RWPE2 (cell line): ENCODE measurements at regions not wholly inside any gene's neighbourhood (a gene's known extent, or its start where the extent isn't known, plus 50 kb on each side); places are given as distances from the start of the nearest gene placed in this dataset.

ENCODE experiments used
- ATAC-seq: fragments of 200-7000 bp; cut with Tn5 transposase; 3 replicates; pipeline ENCODE4 v1.9.1; 2021; ENCODE audit warnings: low read depth
- DNase-seq: peaks from one replicate; pipeline ENCODE4 v3.0.0-alpha.2; 2020; ENCODE audit warnings: low spot score
- H3K27ac ChIP-seq: fragments of 450-650 bp; 2 replicates; pipeline ENCODE4 v1.5.1; 2017; ENCODE audit warnings: mild to moderate bottlenecking; ENCODE audit not compliant: poor library complexity, severe bottlenecking
- H3K27me3 ChIP-seq: fragments of 250-450 bp; sonication (Bioruptor Pico); 2 replicates; pipeline ENCODE4 v1.5.1; 2021; ENCODE audit warnings: mild to moderate bottlenecking, moderate library complexity; ENCODE audit not compliant: insufficient read depth, poor library complexity, severe bottlenecking
- H3K36me3 ChIP-seq: fragments of 250-450 bp; sonication (Bioruptor Pico); 2 replicates; pipeline ENCODE4 v1.5.1; 2020; ENCODE audit warnings: low read depth, mild to moderate bottlenecking, moderate library complexity
- H3K4me1 ChIP-seq: fragments of 250-450 bp; sonication (Bioruptor Pico); 2 replicates; pipeline ENCODE4 v1.5.1; 2021; ENCODE audit warnings: mild to moderate bottlenecking, moderate library complexity; ENCODE audit not compliant: insufficient read depth, poor library complexity, severe bottlenecking
- H3K4me3 ChIP-seq: fragments of 250-450 bp; sonication (Bioruptor Pico); 2 replicates; pipeline ENCODE4 v1.5.1; 2021; ENCODE audit warnings: mild to moderate bottlenecking, moderate library complexity; ENCODE audit not compliant: severe bottlenecking
- H3K9me3 ChIP-seq: fragments of 250-450 bp; sonication (Bioruptor Pico); 2 replicates; pipeline ENCODE4 v1.5.1; 2021; ENCODE audit warnings: mild to moderate bottlenecking, moderate library complexity; ENCODE audit not compliant: severe bottlenecking
- TF ChIP-seq, protein P1 (sequence below): fragments of 450-650 bp; IDR thresholded peaks from one replicate; pipeline ENCODE4 v1.5.1; 2017; ENCODE audit warnings: mild to moderate bottlenecking, moderate library complexity; ENCODE audit not compliant: poor library complexity, severe bottlenecking

DNA sequence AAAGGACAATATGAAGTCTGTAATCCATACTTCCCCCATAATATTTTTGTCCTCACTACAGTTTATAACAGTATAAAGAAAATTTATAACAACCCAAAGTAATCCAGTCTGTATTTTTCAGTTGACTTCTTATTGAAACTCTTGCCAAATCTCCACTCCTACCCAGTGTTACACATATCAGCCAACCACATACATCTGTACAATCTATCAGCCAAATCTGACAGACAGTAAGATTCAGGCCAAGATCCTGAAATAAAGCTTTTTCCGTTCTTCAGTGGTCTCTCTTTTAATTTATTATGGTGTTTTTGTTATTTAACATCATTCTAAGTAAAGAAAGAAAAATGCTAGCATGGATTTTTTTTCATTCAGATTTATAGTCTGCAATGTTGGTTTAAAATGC, 2370.9 kb upstream of the RAG2 start:
- no peak overlapping the region for H3K27ac ChIP-seq
- TF ChIP-seq, protein P1, sequence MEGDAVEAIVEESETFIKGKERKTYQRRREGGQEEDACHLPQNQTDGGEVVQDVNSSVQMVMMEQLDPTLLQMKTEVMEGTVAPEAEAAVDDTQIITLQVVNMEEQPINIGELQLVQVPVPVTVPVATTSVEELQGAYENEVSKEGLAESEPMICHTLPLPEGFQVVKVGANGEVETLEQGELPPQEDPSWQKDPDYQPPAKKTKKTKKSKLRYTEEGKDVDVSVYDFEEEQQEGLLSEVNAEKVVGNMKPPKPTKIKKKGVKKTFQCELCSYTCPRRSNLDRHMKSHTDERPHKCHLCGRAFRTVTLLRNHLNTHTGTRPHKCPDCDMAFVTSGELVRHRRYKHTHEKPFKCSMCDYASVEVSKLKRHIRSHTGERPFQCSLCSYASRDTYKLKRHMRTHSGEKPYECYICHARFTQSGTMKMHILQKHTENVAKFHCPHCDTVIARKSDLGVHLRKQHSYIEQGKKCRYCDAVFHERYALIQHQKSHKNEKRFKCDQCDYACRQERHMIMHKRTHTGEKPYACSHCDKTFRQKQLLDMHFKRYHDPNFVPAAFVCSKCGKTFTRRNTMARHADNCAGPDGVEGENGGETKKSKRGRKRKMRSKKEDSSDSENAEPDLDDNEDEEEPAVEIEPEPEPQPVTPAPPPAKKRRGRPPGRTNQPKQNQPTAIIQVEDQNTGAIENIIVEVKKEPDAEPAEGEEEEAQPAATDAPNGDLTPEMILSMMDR = no peak
- ATAC-seq = no peak

DNA sequence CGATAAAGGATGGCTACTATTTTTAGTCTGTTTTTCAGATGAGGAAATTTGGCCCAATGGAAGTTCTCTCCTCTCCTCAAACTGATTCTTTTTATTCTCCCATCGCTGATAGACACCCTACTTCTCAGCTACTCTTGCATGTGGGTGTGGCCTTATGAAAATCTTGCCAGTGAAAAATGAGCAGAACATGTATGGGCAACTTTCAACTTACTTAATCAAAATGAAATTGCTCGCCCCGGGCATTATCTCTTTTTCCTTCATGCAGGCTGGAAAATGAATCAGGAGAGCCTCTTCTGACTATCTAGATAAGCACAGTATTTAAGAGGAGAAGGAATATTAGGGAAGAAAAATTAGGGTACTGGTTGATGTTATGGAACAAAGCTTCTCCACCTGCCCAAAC, 2354.7 kb upstream of the RAG2 start:
- DNase-seq (no peak), ATAC-seq (peak; percentile 58; the same call in 2 of the 3 replicates)
- Histone ChIP-seq H3K27ac (no peak overlapping the region), H3K4me3 (no peak overlapping the region), H3K36me3 (no peaks in the 10 kb centered on the region), H3K27me3 (no peaks in the 10 kb centered on the region), H3K9me3 (no peaks in the 10 kb centered on the region), H3K4me1 (peaks cover 9% of the 10 kb centered on the region)
- TF ChIP-seq, protein P1 = no peak

More for the DNA sequence above, 2370.9 kb upstream of the RAG2 start:
- peaks cover 11% of the 10 kb centered on the region for H3K4me1 ChIP-seq
- no peak overlapping the region for H3K4me3 ChIP-seq
- no peaks in the 10 kb centered on the region for H3K36me3 ChIP-seq
- no peaks in the 10 kb centered on the region for H3K9me3 ChIP-seq
- DNase-seq = no peak
- H3K27me3 ChIP-seq = no peaks in the 10 kb centered on the region

DNA sequence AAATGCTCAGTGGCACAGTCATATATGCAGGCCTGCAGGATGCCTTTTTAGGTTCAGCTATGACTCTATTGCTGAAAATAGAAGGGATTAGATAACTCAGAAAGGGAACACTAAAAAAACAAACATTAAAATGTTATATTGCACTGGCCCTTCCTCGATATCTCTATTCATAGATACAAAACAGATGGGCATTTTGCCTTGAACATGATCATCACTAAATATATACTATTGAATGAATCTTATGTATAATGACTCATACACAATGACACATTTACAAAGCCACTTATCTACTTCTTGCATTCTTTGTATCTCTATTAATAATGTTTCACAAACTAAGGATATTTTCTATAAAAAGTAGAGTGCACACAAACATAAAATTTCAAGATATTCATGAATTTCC, 2352.8 kb upstream of the RAG2 start:
- Histone ChIP-seq H3K9me3 (no peaks in the 10 kb centered on the region), H3K27ac (no peak overlapping the region), H3K4me3 (no peak overlapping the region), H3K27me3 (no peaks in the 10 kb centered on the region), H3K4me1 (peaks cover 9% of the 10 kb centered on the region), H3K36me3 (no peaks in the 10 kb centered on the region)
- ATAC-seq (no peak), DNase-seq (no peak)
- TF ChIP-seq, protein P1 = no peak

DNA sequence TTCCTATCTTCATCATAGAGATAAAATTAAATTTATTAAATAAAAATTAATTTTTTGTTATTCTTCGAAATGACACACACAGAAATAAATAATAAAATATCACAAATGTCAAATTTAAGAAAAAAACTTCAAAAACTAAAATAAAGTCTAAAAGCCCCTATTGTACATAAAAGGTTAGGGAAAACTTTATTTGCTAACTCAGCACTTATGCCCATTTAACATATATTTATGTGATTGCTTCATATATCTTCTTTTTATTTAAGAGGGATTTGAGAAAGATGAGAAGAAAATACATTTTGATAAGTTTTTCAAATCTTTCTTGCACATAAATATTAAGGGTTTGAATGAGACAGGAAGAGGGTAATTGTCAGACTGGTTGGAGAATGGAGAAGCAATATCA, 2350.4 kb upstream of the RAG2 start:
- TF ChIP-seq, protein P1 = no peak
- ATAC-seq (no peak), DNase-seq (no peak)
- no peaks in the 10 kb centered on the region for H3K27me3 ChIP-seq
- peaks cover 9% of the 10 kb centered on the region for H3K4me1 ChIP-seq
- H3K27ac ChIP-seq = no peak overlapping the region
- no peaks in the 10 kb centered on the region for H3K9me3 ChIP-seq
- no peaks in the 10 kb centered on the region for H3K36me3 ChIP-seq
- no peak overlapping the region for H3K4me3 ChIP-seq

DNA sequence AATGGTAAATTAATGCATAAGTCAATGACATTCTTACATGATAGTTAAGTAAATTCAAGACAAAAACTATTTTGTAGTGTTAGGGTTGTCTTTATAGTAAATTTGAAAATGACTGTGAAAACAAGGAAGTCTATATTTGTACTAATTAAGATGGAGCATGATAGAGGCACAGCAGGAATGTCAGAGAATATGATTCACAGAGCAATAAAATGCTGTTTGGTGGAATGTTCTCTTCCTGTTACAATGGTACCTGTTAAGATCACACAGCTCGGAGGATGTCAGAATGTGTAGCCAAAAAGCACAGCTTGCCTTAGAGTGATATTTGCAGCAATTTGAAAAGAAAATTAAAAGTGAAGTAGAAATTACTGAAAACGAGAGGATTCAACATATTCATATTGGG, 2339.7 kb upstream of the RAG2 start:
- ATAC-seq (peak; percentile 70; the same call in 2 of the 3 replicates), DNase-seq (no peak)
- no peaks in the 10 kb centered on the region for H3K27me3 ChIP-seq
- H3K36me3 ChIP-seq = no peaks in the 10 kb centered on the region
- no peaks in the 10 kb centered on the region for H3K4me1 ChIP-seq
- TF ChIP-seq, protein P1 = no peak
- no peaks in the 10 kb centered on the region for H3K9me3 ChIP-seq
- no peak overlapping the region for H3K4me3 ChIP-seq
- no peak overlapping the region for H3K27ac ChIP-seq
